ENCODE measurements at regions not wholly inside any gene's neighbourhood (a gene's known extent, or its start where the extent isn't known, plus 50 kb on each side); places are given as distances from the start of the nearest gene placed in this dataset.

DNA sequence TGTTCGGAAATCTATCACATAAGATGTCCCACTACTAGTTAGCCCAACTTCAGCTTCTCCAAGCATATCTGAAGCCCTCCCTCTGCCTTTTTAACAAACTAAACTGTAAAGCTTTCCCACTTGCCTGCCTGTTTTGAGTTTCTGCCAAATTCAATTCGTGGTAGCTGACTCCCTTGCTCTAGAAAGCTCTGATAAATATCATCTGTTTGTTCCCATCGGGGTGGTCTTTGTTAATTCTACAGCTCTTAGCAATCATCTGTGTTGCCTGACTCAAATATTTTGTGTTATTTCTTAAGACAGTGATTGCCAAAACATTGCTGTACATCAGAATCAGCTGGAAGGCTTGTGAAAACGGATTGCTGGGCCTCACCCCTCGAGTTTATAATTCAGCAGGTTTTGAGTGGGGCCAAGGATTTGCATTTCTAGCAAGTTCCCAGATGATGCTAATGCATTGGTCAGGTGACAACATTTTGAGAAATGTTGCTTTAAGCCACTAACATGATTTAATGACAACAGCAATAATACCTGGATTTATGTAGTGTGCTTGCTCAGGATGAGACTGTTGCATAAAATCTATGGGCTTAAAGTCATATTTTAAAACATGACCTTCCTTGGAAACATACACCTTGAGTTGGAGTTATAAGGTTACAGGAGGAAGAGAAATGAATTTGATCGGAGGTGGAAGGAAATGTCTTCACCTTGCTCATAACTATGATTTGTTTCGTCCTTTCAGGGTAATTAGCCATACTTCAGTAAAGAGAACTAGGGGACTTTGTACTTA lies 631.9 kb downstream of the PSAT1 start:
- TF ChIP-seq, protein P1, sequence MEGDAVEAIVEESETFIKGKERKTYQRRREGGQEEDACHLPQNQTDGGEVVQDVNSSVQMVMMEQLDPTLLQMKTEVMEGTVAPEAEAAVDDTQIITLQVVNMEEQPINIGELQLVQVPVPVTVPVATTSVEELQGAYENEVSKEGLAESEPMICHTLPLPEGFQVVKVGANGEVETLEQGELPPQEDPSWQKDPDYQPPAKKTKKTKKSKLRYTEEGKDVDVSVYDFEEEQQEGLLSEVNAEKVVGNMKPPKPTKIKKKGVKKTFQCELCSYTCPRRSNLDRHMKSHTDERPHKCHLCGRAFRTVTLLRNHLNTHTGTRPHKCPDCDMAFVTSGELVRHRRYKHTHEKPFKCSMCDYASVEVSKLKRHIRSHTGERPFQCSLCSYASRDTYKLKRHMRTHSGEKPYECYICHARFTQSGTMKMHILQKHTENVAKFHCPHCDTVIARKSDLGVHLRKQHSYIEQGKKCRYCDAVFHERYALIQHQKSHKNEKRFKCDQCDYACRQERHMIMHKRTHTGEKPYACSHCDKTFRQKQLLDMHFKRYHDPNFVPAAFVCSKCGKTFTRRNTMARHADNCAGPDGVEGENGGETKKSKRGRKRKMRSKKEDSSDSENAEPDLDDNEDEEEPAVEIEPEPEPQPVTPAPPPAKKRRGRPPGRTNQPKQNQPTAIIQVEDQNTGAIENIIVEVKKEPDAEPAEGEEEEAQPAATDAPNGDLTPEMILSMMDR (IDR thresholded peaks at IDR 0.05): no peak
- TF ChIP-seq ZFX (IDR thresholded peaks at IDR 0.05; ENCODE audit: borderline replicate concordance): no peak

Measured in 22Rv1 (cell line).